Suppressor macrophage (primary cell): ENCODE measurements at regions not wholly inside any gene's neighbourhood (a gene's known extent, or its start where the extent isn't known, plus 50 kb on each side); places are given as distances from the start of the nearest gene placed in this dataset.
"Not testable (repeated sequence)": the region's sequence is repeated elsewhere in the genome, so short reads cannot be mapped to it uniquely, and the experiment has no call there.

ENCODE experiments used
- DNase-seq, 4 experiments: peaks; one replicate each; pipeline ENCODE4 v3.0.0-alpha.2; 2020 to 2022

DNA sequence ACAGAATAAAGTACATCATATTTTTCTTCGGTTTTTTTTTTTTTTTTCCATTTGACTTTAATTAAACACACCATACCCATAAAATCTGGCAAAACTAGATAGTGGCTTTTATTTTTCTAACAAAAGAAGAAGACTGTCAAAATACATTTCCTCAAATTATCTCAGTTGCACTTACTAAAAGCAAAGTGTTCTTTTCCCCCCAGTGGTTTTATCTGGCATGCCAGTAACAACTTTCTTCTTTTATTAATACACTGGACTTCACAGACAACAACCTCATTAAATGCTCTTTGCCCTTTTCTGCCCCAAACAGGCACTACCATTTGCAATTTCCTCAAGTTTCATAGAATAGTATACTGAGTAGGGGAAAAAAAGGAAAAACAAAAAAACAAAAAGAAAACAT is 1792.3 kb downstream of the EFNA5 start:
- DNase-seq = no peak

DNA sequence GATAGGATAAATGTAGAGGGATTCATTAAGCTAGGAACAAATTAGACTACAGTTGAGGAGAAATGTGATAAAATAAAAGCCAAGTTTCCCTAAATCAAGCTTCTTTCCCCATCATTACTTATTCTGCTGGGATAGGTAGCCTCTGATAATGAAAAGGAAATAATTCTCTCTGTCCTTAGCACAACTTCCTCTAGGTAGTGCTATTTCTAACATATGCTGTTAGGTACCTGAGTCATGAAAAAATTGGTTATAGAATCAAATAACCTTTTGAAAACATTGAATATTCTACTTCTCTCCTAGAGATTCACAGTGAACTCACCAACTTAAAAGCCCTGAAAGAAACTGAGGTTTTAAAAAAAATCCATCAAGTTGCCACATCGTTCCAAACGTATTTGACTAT is 1793.1 kb downstream of the EFNA5 start:
- no peak for DNase-seq

DNA sequence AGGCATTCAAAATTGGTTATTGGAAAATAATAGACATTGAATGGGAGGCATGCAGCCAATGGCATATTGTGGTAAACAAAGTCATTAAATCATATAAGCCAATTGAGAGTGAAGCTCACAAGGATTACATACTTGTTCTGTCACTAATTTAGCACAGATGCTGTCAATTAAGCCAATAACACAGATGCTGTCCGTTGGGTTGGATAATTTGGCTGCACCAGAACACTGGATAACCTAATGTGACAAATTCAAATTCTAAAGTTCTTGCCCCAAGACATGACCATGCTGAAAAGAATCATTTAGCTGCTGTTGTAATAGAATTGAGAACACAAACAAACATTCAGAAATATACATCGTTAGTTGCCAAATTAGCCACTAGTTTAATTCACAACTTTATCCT is 1796.4 kb downstream of the EFNA5 start:
- DNase-seq = no peak

DNA sequence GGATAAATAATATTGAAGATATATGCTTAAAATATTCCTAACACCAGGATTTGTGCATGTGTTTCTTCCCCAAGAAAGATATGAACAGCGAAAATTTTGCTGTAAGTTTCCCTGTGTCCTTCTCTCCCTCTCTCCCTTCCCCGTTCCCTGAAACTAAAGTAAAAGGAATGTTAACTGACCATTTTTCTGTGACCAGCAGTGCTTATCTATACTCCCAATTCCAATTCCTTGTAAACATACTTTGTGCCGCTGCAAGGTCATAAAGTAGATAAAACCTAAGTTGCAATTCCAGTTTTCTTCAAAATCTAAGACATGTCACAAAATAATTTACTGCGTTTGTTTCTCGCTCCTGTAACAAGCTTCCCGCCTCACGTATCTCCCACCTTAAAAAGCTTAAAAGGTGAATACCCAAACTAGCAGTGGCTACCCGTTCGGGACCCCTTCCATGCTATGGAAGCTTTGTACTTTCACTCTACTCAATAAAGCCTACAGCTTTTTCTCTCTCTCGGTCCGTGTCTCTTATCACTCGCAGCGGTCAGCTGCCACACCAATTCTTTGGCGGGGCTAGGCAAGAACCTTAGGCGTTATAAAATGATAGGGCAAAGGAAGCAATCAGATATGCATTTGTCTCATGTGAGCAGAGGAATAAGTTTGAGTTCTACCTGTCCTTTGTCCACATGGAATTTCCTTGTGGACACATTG is 1798.0 kb downstream of the EFNA5 start:
- no peak for DNase-seq

DNA sequence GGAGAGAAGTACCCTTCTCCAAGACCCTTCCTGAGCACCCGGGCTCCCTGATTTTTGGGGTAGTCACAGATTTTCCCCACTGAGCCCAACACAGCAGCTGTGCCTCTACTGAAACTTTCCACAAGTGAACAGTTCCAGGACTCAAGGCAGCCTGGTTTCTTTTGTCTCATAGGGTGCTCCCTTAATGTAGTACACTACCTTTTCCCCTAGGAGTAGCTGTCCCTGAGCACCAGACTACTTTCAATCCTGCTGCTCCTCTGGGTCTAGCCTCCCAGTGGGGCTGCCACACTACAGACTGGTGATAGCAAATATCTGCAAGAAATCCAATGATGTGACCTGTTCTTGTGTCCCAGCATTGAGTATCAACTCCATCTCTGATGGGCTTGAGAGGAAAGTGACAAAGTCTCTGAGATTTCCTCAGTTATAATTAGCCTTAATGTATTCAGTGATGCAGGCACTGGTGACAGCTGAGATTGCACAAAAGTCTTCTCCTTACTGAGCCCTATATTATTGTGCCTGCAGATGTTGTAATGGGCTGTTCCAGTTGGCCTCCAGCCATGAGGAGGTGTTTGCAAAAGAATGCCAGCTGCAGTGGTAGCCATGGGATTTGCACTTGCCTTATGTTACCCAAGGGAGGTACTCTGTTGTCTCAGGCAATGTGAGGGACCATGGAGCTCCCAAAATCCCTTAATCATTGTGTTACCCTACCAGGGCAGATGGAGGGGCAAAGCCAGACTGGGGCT is 1802.5 kb downstream of the EFNA5 start:
- DNase-seq = no peak

DNA sequence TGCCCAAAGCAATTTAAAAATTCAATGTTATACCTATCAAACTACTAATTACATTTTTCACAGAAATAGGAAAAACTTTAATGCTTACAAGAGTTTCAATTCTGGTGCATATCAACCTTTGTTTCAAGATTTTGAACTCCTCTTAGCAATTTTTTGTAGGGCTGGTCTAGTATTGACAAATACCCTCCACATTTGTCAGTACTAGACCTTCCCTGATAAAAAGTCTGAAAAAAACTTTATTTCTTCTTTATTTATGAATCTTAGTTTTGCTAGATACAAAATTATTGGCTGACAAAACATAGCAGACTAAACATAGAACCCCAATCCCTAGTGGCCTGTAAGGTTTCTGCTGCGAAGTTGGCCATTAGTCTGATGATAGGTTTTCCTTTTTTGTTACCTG is 1804.9 kb downstream of the EFNA5 start:
- no peak for DNase-seq

DNA sequence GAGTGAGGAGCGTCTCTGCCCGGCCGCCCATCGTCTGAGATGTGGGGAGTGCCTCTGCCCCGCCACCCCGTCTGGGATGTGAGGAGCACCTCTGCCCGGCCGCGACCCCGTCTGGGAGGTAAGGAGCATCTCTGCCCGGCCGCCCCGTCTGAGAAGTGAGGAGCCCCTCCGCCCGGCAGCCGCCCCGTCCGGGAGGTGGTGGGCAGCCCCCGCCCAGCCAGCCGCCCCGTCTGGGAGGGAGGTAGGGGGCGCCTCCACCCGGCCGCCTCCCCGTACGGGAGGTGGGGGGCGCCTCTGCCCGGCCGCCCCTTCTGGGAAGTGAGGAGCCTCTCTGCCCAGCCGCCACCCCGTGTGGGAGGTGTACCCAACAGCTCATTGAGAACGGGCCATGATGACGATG is 1811.4 kb downstream of the EFNA5 start:
- DNase-seq = not testable (repeated sequence)

DNA sequence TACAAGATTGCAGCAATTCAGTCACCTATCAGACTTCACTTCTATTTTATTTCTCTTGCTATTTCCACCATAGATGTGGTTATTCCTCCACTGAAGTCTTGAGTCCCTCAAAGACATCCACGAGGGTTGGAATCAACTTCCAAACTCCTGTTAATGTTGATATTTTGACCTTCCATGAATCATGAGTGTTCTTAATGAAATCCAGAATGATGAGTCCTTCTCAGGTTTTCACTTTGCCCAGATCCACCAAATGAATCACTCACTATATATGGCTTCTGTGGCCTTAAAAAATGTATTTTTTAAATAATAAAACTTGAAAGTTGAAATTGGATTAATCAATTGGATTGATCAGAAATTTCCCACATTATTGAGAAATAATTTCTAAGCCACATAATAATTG is 1821.0 kb downstream of the EFNA5 start:
- DNase-seq = no peak

DNA sequence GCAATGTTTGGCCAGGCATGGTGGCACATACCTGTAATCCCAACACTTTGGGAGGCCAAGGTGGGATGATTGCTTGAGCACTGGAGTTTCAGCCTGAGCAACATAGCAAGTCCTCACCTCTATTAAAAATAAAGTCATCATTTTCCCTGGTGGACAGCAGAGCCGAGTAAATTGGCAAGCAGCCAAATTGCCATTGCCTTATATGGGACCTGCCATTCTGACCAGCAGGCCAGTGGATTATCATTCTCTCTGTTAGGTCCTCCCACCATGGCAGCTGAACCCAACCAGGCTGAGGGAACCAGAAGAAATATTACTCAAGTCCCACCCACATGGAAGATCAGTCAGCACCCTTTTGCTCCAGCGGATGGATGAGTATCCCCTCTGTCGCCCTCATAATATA is 1829.9 kb downstream of the EFNA5 start:
- DNase-seq = no peak

DNA sequence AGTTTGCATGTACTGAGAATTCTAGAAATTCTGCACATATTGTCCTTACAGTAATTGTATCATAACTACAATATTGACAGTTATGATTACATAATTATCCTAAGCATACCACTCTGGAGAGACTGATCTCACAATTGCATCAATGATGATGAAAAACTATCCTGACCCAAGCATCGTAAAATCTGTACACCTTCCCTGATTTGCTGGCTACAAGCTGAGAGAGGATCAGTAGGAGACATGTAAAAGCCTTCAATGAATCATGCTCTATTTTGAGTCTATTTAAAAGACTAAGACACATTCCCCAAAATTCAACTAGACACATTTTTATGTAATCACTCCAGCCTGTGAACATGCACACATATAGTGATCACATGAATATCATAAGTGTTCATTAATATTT is 1833.8 kb downstream of the EFNA5 start:
- no peak for DNase-seq

DNA sequence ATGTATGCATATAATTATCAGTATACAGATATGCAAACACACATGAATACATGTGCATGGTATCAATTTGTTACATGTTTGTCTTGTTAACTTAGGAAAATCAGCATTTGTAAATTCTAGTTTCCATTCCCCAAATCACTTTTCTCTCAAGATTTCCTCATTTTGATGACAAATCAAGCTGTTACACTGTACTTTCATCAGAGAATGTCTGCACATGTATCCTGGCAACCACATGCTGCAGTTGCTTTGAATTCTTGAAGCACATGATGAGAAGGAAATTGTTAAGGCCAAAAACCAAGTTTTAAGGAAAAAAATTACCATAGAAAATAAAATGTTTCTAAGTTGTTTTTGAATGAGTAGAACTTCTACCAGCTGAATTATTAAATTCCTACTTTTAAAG is 1834.5 kb downstream of the EFNA5 start:
- DNase-seq = no peak

DNA sequence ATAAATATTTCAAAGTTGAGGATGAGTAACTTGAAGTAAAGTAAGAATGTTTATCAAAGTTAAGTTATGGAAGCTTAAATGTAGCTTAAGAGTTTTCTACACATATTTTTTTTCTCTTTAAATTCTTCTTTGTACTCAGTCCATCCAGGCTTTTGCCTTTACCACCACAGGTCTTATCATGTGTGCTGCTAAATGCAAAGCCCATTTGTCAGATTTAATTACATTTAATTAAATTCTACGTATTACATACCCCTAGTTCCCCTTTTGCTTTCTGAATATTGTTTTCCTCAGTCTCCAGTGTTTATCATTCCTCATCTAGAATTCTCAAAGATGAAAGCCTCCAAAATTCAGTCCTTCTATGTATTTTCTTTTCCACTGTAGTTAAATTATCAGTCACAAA is 1841.9 kb downstream of the EFNA5 start:
- DNase-seq = no peak

DNA sequence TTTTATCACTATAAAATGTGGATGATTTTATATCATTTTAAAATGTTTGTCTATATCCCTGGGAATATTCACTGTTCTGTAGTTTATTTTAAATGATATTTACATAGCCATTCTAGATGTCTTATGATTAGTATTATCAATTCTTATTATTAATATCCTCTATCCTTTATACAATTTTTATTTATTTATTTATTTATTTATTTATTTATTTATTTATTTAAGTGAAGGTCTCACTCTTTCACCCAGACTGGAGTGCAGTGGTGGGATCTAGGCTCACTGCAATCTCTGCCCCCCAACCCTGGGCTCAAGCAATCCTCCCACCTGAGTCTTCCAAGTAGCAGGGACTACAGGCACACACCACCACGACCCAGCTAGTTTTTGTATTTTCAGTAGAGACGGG is 1848.9 kb downstream of the EFNA5 start:
- no peak for DNase-seq

DNA sequence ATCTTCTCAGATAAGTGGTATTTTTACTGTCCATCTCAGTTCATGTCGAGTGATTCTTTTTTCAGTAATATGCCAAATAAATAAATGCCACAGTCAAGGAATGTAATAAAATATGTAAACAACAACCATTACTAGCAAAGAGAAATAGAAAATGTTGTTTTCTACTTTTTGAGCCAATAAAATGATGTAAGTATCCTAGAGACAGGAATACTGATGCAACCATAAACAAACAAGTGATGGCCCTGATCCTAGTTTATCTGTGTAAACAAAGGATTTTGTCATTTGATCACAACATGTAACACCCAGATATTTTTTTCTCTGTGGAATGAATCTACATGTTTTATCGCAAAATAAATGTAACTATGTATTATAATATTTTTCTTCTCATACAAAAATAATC is 1852.8 kb downstream of the EFNA5 start:
- no peak for DNase-seq

DNA sequence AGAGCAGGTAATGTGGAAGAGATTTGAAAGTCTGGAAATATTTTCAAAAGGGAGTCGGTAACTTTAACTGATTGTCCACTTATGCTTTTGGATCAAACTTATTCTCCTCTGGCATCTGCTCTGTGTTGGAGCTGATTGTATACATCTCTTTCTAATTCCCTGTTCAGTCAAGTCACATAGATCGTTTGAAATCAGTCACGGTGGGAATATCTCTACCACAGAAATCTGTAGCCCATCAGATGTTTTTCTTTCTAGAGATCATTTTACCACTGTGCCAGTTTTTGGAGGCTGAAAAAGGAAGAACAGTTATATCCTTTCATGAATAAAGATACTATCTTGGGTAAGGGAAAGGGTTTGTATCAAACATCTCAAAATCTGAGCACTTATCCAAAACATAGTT is 1853.3 kb downstream of the EFNA5 start:
- DNase-seq = no peak

DNA sequence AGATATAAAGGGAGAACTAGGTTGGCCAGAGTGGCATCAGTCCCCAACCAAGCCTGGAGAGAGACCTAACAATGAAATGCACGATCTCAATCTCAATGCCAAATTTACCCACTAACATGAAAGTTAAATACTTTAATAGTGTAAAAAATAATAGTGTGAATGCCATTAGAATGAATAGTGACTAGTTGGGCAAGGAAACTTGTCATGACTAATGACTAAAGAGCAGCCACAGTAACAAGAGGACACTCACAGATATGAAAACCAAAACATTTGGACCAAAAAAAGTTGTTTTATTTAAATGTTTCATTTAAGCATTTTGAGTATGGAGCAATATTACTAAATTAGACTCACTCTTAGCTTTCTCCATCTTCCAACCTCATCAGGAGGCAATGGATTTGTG is 1853.8 kb downstream of the EFNA5 start:
- DNase-seq = no peak

DNA sequence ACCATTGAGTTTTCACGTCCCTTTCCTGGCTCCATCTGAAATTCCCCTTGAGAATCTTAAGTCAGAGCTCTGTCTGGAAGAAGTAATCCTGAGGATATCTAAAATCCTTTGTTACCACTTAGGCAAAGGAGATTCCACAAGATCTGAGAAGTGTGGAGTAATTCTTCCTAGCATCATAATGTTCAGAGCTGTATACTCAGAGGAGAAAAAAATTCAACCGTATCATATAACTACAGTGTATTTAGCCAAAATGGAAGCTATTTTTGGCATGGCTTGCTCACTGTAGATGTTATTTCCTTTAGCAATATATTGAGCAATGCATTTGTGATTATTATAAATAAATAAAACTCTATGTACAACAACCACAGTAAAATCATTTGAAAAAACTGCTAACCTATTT is 1858.4 kb downstream of the EFNA5 start:
- DNase-seq = no peak

DNA sequence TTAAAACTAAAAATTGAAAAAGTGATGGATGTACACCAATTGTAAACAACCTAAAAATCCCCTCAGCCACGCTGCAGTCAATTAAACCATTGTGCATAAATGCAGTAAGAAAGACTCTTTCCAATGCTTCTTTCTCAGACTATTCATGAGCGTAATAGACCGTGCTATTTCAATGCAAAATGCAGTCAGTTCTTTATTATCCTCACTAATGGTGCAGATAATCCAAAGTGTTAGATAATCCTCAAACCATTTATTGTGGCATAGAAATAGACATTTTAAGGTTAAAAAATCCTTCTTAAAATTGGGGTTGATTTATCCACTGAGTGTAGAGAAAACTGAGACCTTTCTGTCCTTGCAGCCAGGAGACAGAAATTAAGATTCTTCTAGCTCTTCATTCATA is 1862.8 kb downstream of the EFNA5 start:
- no peak for DNase-seq

DNA sequence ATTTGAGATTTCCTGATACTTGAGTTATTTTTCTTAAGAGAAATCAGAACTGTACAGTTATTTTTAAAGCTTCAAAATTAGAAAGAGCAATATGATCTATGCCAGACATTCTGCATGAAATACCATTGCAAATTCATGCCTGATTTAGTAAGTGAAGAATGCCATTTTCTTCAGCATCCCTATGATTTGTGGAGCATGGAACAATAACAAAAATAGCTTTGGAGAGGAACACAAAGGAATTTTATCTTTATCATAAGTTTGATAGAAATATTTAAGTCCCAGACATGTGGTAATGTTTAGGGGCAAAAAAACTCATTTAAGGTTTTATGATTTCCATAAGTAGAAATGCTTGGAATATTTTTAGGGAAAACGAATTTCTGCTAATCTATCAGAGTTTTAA is 1863.4 kb downstream of the EFNA5 start:
- no peak for DNase-seq

DNA sequence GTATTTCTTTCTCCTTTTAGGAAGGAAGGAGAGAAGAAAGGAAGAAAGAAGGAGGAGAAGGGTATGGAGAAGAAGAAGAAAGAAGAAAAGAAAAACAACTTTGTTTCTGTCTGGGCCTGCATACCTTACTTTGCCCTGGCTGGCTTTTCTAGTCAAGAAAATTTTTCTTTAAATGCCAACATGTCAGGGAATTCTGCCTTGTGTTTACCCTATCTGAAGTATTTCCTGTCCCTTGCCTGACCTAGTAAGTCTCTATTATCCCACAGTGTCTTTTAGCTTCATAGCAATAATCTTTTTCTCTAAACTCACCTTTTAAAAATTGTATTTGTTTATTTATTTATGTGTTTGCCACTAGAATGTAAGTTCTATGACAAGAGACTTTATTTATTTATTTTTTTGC is 1864.1 kb downstream of the EFNA5 start:
- no peak for DNase-seq

DNA sequence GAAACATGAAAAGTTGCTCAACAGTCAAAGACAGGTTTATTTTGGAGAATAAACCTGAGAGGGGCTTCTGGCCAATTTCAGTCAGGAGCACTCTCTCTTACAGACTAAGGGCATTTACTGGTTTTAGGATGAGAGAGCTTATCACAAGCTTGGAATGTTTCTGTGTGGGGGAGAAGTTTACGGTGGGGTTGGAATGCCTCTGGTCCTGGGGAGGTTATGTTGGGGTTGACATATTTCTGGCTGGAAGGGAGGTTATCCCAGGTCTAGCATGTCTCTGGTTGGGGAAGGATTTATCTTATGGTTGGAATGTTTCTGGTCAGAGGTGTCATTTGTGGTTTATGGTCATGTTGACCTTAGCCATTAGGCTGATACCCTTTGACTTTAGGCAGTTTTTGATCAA is 1867.3 kb downstream of the EFNA5 start:
- DNase-seq = no peak

DNA sequence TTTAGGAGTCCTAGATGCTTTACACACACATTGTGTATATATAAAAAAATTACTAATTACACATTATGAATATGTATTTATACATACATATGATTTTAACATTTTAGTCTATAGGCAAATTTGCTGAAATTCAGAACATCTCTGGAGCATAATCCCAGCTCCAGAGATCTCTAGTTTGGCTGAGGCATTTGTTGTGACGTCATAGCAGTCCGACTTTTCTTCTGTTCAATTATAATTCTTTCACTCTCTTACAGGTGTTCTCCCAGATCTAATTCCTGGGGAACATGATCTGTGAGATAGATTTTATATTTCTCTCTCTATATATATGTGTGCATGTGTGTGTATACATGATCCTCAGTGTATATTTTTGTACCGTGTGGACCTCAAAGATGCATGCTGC is 1876.2 kb downstream of the EFNA5 start:
- DNase-seq = no peak

DNA sequence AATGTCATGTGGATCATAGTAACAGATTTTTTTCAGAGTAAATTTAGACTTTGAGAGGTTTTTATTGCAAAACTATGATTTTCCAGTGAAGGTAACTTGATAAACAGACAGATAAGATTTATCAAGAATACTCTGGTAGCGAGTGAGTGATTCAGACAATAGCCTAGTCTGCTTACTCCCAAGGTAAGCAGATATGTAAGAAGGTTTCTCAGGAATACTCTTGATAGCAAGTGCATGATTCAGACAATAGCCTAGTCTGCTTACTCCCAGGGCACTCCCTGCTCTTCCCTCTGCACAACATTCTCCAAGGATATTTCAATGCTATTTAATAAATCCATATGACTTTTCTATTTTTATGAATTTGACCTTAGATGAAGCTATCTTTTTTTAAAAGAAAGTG is 1881.5 kb downstream of the EFNA5 start:
- no peak for DNase-seq

DNA sequence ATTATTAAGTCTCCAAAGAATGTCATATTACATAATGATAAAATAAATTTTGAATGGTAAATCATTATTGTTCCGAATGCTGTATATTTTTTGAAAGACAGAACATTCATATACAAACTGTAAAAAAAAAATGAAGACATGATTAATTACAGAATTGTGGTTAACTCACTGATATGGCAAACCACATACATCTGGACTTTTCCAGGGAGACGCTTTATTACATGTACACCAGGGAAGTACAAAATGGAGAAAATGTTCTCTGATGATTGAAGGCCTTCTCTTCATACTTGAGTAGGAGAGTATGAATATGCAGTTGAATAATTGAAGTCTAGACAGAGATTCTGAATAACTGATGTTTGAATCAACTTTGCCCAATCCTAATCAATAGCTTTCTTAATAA is 1886.9 kb downstream of the EFNA5 start:
- no peak for DNase-seq

DNA sequence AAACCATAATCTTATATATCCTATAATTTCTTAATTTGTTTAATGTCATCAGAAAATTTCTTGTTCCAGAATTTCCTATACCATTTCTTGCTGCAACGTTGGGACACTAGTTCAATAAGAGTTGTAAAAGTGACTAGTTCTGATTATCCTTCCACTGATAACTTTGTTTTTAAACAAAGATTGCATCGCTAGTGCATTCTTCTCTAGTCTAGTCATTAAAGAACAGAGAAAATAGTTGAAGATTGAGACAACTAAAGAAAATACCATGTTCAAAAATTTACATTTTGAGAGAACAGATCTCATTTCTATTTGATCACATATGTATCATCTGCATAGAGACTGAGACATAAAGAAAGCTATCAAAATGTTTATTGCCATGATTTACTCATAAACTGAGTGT is 1888.2 kb downstream of the EFNA5 start:
- no peak for DNase-seq
